ENCODE measurements at regions not wholly inside any gene's neighbourhood (a gene's known extent, or its start where the extent isn't known, plus 50 kb on each side); places are given as distances from the start of the nearest gene placed in this dataset.

- H3K4me2 ChIP-seq (ENCODE audit: low read length): no peak overlapping the region
- no peaks in the 10 kb centered on the region for H3K9me3 ChIP-seq (replicated peaks; ENCODE audit: low read length)
- H3K4me3 ChIP-seq (ENCODE audit: low read length): no peak overlapping the region
- no peaks in the 10 kb centered on the region for H3K36me3 ChIP-seq (ENCODE audit: insufficient read depth, low read length)
- no peaks in the 10 kb centered on the region for H3K27me3 ChIP-seq (ENCODE audit: control insufficient read depth, insufficient read depth, low read length)
- no peaks in the 10 kb centered on the region for H3K4me1 ChIP-seq (ENCODE audit: control insufficient read depth, insufficient read depth, low read length)
- H3K9ac ChIP-seq (ENCODE audit: low read depth, low read length): no peak overlapping the region
Observed at GRCh38 chr12:78530100-78530765, 334.3 kb upstream of the SYT1 start.

GRCh38 chr12:78531831-78532458 lies 332.6 kb upstream of the SYT1 start:
- no peaks in the 10 kb centered on the region for H3K4me1 ChIP-seq (ENCODE audit: control insufficient read depth, insufficient read depth, low read length)

GRCh38 chr12:78534311-78534710 lies 330.3 kb upstream of the SYT1 start:
- H3K4me2 ChIP-seq (ENCODE audit: low read length): no peak overlapping the region
- no peaks in the 10 kb centered on the region for H3K4me1 ChIP-seq (ENCODE audit: control insufficient read depth, insufficient read depth, low read length)
- no peaks in the 10 kb centered on the region for H3K36me3 ChIP-seq (ENCODE audit: insufficient read depth, low read length)
- H3K4me3 ChIP-seq (ENCODE audit: low read length): no peak overlapping the region
- no peaks in the 10 kb centered on the region for H3K27me3 ChIP-seq (ENCODE audit: control insufficient read depth, insufficient read depth, low read length)
- H3K9me3 ChIP-seq (replicated peaks; ENCODE audit: low read length): no peaks in the 10 kb centered on the region
- no peak overlapping the region for H3K9ac ChIP-seq (ENCODE audit: low read depth, low read length)

More at GRCh38 chr12:78531831-78532458, 332.6 kb upstream of the SYT1 start:
- H3K9me3 ChIP-seq (replicated peaks; ENCODE audit: low read length): no peaks in the 10 kb centered on the region
- no peaks in the 10 kb centered on the region for H3K27me3 ChIP-seq (ENCODE audit: control insufficient read depth, insufficient read depth, low read length)
- H3K4me2 ChIP-seq (ENCODE audit: low read length): no peak overlapping the region
- no peak overlapping the region for H3K9ac ChIP-seq (ENCODE audit: low read depth, low read length)
- no peaks in the 10 kb centered on the region for H3K36me3 ChIP-seq (ENCODE audit: insufficient read depth, low read length)
- no peak overlapping the region for H3K4me3 ChIP-seq (ENCODE audit: low read length)

- no peaks in the 10 kb centered on the region for H3K4me1 ChIP-seq (ENCODE audit: control insufficient read depth, insufficient read depth, low read length)
- H3K36me3 ChIP-seq (ENCODE audit: insufficient read depth, low read length): no peaks in the 10 kb centered on the region
- no peaks in the 10 kb centered on the region for H3K9me3 ChIP-seq (replicated peaks; ENCODE audit: low read length)
- no peak overlapping the region for H3K4me2 ChIP-seq (ENCODE audit: low read length)
- no peak overlapping the region for H3K4me3 ChIP-seq (ENCODE audit: low read length)
- no peak overlapping the region for H3K9ac ChIP-seq (ENCODE audit: low read depth, low read length)
- no peaks in the 10 kb centered on the region for H3K27me3 ChIP-seq (ENCODE audit: control insufficient read depth, insufficient read depth, low read length)
Observed at GRCh38 chr12:78540606-78541336, 323.8 kb upstream of the SYT1 start.

GRCh38 chr12:78550831-78551230 lies 313.7 kb upstream of the SYT1 start:
- H3K27me3 ChIP-seq (ENCODE audit: control insufficient read depth, insufficient read depth, low read length): no peaks in the 10 kb centered on the region
- H3K4me2 ChIP-seq (ENCODE audit: low read length): no peak overlapping the region
- H3K9ac ChIP-seq (ENCODE audit: low read depth, low read length): no peak overlapping the region
- no peak overlapping the region for H3K4me3 ChIP-seq (ENCODE audit: low read length)
- no peaks in the 10 kb centered on the region for H3K9me3 ChIP-seq (replicated peaks; ENCODE audit: low read length)
- H3K36me3 ChIP-seq (ENCODE audit: insufficient read depth, low read length): no peaks in the 10 kb centered on the region
- no peaks in the 10 kb centered on the region for H3K4me1 ChIP-seq (ENCODE audit: control insufficient read depth, insufficient read depth, low read length)

- H3K4me2 ChIP-seq (ENCODE audit: low read length): no peak overlapping the region
- no peak overlapping the region for H3K9ac ChIP-seq (ENCODE audit: low read depth, low read length)
- H3K4me1 ChIP-seq (ENCODE audit: control insufficient read depth, insufficient read depth, low read length): no peaks in the 10 kb centered on the region
- H3K4me3 ChIP-seq (ENCODE audit: low read length): no peak overlapping the region
- H3K9me3 ChIP-seq (replicated peaks; ENCODE audit: low read length): no peaks in the 10 kb centered on the region
- no peaks in the 10 kb centered on the region for H3K27me3 ChIP-seq (ENCODE audit: control insufficient read depth, insufficient read depth, low read length)
- H3K36me3 ChIP-seq (ENCODE audit: insufficient read depth, low read length): no peaks in the 10 kb centered on the region
Observed at GRCh38 chr12:78555802-78556201, 308.8 kb upstream of the SYT1 start.

GRCh38 chr12:78556651-78557050 lies 307.9 kb upstream of the SYT1 start:
- H3K36me3 ChIP-seq (ENCODE audit: insufficient read depth, low read length): no peaks in the 10 kb centered on the region
- H3K27me3 ChIP-seq (ENCODE audit: control insufficient read depth, insufficient read depth, low read length): no peaks in the 10 kb centered on the region
- H3K4me1 ChIP-seq (ENCODE audit: control insufficient read depth, insufficient read depth, low read length): no peaks in the 10 kb centered on the region
- H3K9me3 ChIP-seq (replicated peaks; ENCODE audit: low read length): no peaks in the 10 kb centered on the region
- no peak overlapping the region for H3K9ac ChIP-seq (ENCODE audit: low read depth, low read length)
- no peak overlapping the region for H3K4me2 ChIP-seq (ENCODE audit: low read length)
- no peak overlapping the region for H3K4me3 ChIP-seq (ENCODE audit: low read length)

GRCh38 chr12:78559416-78559815 lies 305.2 kb upstream of the SYT1 start:
- Histone ChIP-seq H3K4me3 (ENCODE audit: low read length) (no peak overlapping the region), H3K9ac (ENCODE audit: low read depth, low read length) (no peak overlapping the region), H3K9me3 (replicated peaks; ENCODE audit: low read length) (no peaks in the 10 kb centered on the region), H3K4me1 (ENCODE audit: control insufficient read depth, insufficient read depth, low read length) (no peaks in the 10 kb centered on the region), H3K27me3 (ENCODE audit: control insufficient read depth, insufficient read depth, low read length) (no peaks in the 10 kb centered on the region), H3K36me3 (ENCODE audit: insufficient read depth, low read length) (no peaks in the 10 kb centered on the region), H3K4me2 (ENCODE audit: low read length) (no peak overlapping the region)

GRCh38 chr12:78559886-78560285 lies 304.7 kb upstream of the SYT1 start:
- Histone ChIP-seq H3K9me3 (replicated peaks; ENCODE audit: low read length) (no peaks in the 10 kb centered on the region), H3K9ac (ENCODE audit: low read depth, low read length) (no peak overlapping the region), H3K4me1 (ENCODE audit: control insufficient read depth, insufficient read depth, low read length) (no peaks in the 10 kb centered on the region), H3K27me3 (ENCODE audit: control insufficient read depth, insufficient read depth, low read length) (no peaks in the 10 kb centered on the region), H3K36me3 (ENCODE audit: insufficient read depth, low read length) (no peaks in the 10 kb centered on the region), H3K4me3 (ENCODE audit: low read length) (no peak overlapping the region), H3K4me2 (ENCODE audit: low read length) (no peak overlapping the region)

GRCh38 chr12:78560633-78561032 lies 303.9 kb upstream of the SYT1 start:
- no peaks in the 10 kb centered on the region for H3K4me1 ChIP-seq (ENCODE audit: control insufficient read depth, insufficient read depth, low read length)
- H3K4me3 ChIP-seq (ENCODE audit: low read length): no peak overlapping the region
- H3K4me2 ChIP-seq (ENCODE audit: low read length): no peak overlapping the region
- H3K9ac ChIP-seq (ENCODE audit: low read depth, low read length): no peak overlapping the region
- no peaks in the 10 kb centered on the region for H3K27me3 ChIP-seq (ENCODE audit: control insufficient read depth, insufficient read depth, low read length)
- H3K9me3 ChIP-seq (replicated peaks; ENCODE audit: low read length): no peaks in the 10 kb centered on the region
- H3K36me3 ChIP-seq (ENCODE audit: insufficient read depth, low read length): no peaks in the 10 kb centered on the region

GRCh38 chr12:78562368-78563205 lies 302.0 kb upstream of the SYT1 start:
- H3K9ac ChIP-seq (ENCODE audit: low read depth, low read length): no peak overlapping the region
- H3K4me2 ChIP-seq (ENCODE audit: low read length): no peak overlapping the region
- no peaks in the 10 kb centered on the region for H3K4me1 ChIP-seq (ENCODE audit: control insufficient read depth, insufficient read depth, low read length)
- no peak overlapping the region for H3K4me3 ChIP-seq (ENCODE audit: low read length)
- H3K36me3 ChIP-seq (ENCODE audit: insufficient read depth, low read length): no peaks in the 10 kb centered on the region
- H3K9me3 ChIP-seq (replicated peaks; ENCODE audit: low read length): no peaks in the 10 kb centered on the region
- H3K27me3 ChIP-seq (ENCODE audit: control insufficient read depth, insufficient read depth, low read length): no peaks in the 10 kb centered on the region

Measured in skeletal muscle satellite cell (primary cell).